HepG2 (cell line): ENCODE measurements at regions not wholly inside any gene's neighbourhood (a gene's known extent, or its start where the extent isn't known, plus 50 kb on each side); places are given as distances from the start of the nearest gene placed in this dataset.

Source experiments
- ATAC-seq: fragments of 200-7000 bp; cut with Tn5 transposase; 3 replicates; pipeline ENCODE4 v1.9.1; 2020; ENCODE audit warnings: mild to moderate bottlenecking, moderate library complexity
- BruUV-seq: library from RNA; stranded (reverse); fragments of 400-500 nt; replicated peaks from 2 replicates; lab custom pipeline; 2021; lab: Mats Ljungman, UMichigan
- CTCF ChIA-PET: fragments of 300-600 bp; formaldehyde crosslinking; extraction: SDS; loops from one replicate; lab custom pipeline; 2021; ENCODE audit warnings: low total read pairs, inconsistent platforms, low intra/inter-chr PET ratio; lab: Yijun Ruan, JAX
- POLR2A ChIA-PET: fragments of 350-600 bp; sonication (Branson Sonifier 250); formaldehyde crosslinking; loops from one replicate; lab custom pipeline; 2020; ENCODE audit warnings: antibody characterized with exemption, inconsistent platforms; lab: Yijun Ruan, JAX
- DNase-seq: peaks from one replicate; pipeline ENCODE4 v3.0.0-alpha.2; 2015; ENCODE audit warnings: low spot score
- FAIRE-seq: peaks from 3 replicates; lab custom pipeline; 2011; peaks lifted over from hg19 to GRCh38; lab: Jason Lieb, UNC
- H2AFZ ChIP-seq: one replicate; pipeline ENCODE4 v1.6.1; 2011; ENCODE audit warnings: low read length, inconsistent platforms
- H3K27ac ChIP-seq: fragments of 300-600 bp; 3 replicates; pipeline ENCODE4 v1.8.0; 2011; ENCODE audit warnings: mixed run types, mild to moderate bottlenecking, mixed read lengths, low read length, inconsistent platforms; ENCODE audit not compliant: insufficient read depth; ENCODE audit errors: extremely low read length
- H3K27me3 ChIP-seq, 2 experiments: fragments of 200-600 bp in 1 of 2; 2 replicates in 1 of 2; 3 replicates in 1 of 2; pipeline versions ENCODE4 v1.6.0 to v1.8.0; 2011; ENCODE audit warnings: low read length in 2 of 2, mild to moderate bottlenecking in 2 of 2, moderate library complexity in 2 of 2, inconsistent platforms in 1 of 2; ENCODE audit not compliant: insufficient read depth in 2 of 2, control insufficient read depth in 1 of 2
- H3K36me3 ChIP-seq, 2 experiments: fragments of 200-600 bp in 1 of 2; replicated peaks in 1 of 2; 2 replicates in 1 of 2; 3 replicates in 1 of 2; pipeline versions ENCODE4 v1.5.1 to v1.8.0; 2011; ENCODE audit warnings: low read length in 2 of 2, inconsistent platforms in 1 of 2; ENCODE audit not compliant: insufficient read depth in 2 of 2, control insufficient read depth in 1 of 2
- H3K4me1 ChIP-seq: 2 replicates; pipeline ENCODE4 v1.5.1; 2012; ENCODE audit warnings: low read length, inconsistent platforms; ENCODE audit not compliant: insufficient read depth
- H3K4me2 ChIP-seq: 2 replicates; pipeline ENCODE4 v1.6.0; 2011; ENCODE audit warnings: low read depth, low read length, inconsistent platforms
- H3K4me3 ChIP-seq, 3 experiments: fragments of 200-600 bp in 1 of 3; sonication (generic), shearing (Covaris generic) in 1 of 3; replicated peaks in 1 of 3; 2 replicates each; pipeline ENCODE4 v1.5.1; 2011 to 2016; ENCODE audit warnings: low read length in 3 of 3, inconsistent platforms in 2 of 3, low read depth in 2 of 3, mild to moderate bottlenecking in 2 of 3, control low read depth in 1 of 3, mixed read lengths in 1 of 3; ENCODE audit not compliant: insufficient read depth in 1 of 3
- H3K79me2 ChIP-seq: one replicate; pipeline ENCODE4 v1.6.1; 2011; ENCODE audit warnings: low read length, inconsistent platforms; ENCODE audit not compliant: insufficient read depth
- H3K9ac ChIP-seq: 2 replicates; pipeline ENCODE4 v1.6.0; 2011; ENCODE audit warnings: mild to moderate bottlenecking, low read depth, low read length, inconsistent platforms; ENCODE audit not compliant: insufficient read depth
- H3K9me3 ChIP-seq: 2 replicates; pipeline ENCODE4 v1.5.1; 2012; ENCODE audit warnings: mild to moderate bottlenecking, low read length
- H4K20me1 ChIP-seq: 2 replicates; pipeline ENCODE4 v1.6.0; 2011; ENCODE audit warnings: inconsistent platforms, mild to moderate bottlenecking, low read length, moderate library complexity; ENCODE audit not compliant: insufficient read depth
- DPF2 ChIP-seq: sonication (generic); formaldehyde crosslinking; IDR thresholded peaks from 2 replicates; pipeline ENCODE4 v1.4.0; 2020; ENCODE audit warnings: mild to moderate bottlenecking, low read depth, missing genetic modification reagents, borderline replicate concordance
- ELF4 ChIP-seq: sonication (generic); formaldehyde crosslinking; IDR thresholded peaks from 2 replicates; pipeline ENCODE4 v1.5.0; 2020; ENCODE audit warnings: missing genetic modification reagents, mild to moderate bottlenecking, moderate library complexity, borderline replicate concordance
- HOXA9 ChIP-seq: sonication (generic); formaldehyde crosslinking; IDR thresholded peaks from 2 replicates; pipeline ENCODE4 v1.8.1; 2022; ENCODE audit warnings: missing genetic modification reagents, mild to moderate bottlenecking, moderate library complexity, borderline replicate concordance
- NR2C2 ChIP-seq: sonication (generic); formaldehyde crosslinking; IDR thresholded peaks from 2 replicates; pipeline ENCODE4 v1.4.0; 2020; ENCODE audit warnings: missing genetic modification reagents, mild to moderate bottlenecking, moderate library complexity, borderline replicate concordance
- POLR2A ChIP-seq, 2 experiments: IDR thresholded peaks; 2 replicates each; pipeline ENCODE4 v1.6.1; 2011; ENCODE audit warnings: low read depth in 2 of 2, low read length in 2 of 2, mild to moderate bottlenecking in 1 of 2, moderate library complexity in 1 of 2; ENCODE audit not compliant: insufficient read depth in 1 of 2
- SIX4 ChIP-seq: sonication (generic); formaldehyde crosslinking; IDR thresholded peaks from 2 replicates; pipeline ENCODE4 v1.4.0; 2020; ENCODE audit warnings: missing genetic modification reagents
- SOX5 ChIP-seq: IDR thresholded peaks from 2 replicates; pipeline ENCODE4 v1.6.1; 2016; ENCODE audit warnings: borderline replicate concordance
- TEAD3 ChIP-seq: optimal IDR thresholded peaks from 2 replicates; pipeline ENCODE3; 2016; ENCODE audit warnings: borderline replicate concordance
- TRIM22 ChIP-seq: fragments of 450-650 bp; IDR thresholded peaks from 2 replicates; pipeline ENCODE4 v1.6.1; 2017
- YEATS2 ChIP-seq: sonication (generic); formaldehyde crosslinking; IDR thresholded peaks from 2 replicates; pipeline ENCODE4 v1.4.0; 2020; ENCODE audit warnings: missing genetic modification reagents, borderline replicate concordance
- ZBTB46 ChIP-seq: sonication (generic); formaldehyde crosslinking; IDR thresholded peaks from 2 replicates; pipeline ENCODE4 v1.4.0; 2020; ENCODE audit warnings: mild to moderate bottlenecking, missing genetic modification reagents, borderline replicate concordance
- ZBTB8A ChIP-seq: sonication (generic); formaldehyde crosslinking; IDR thresholded peaks from 2 replicates; pipeline ENCODE4 v1.4.0; 2020; ENCODE audit warnings: mild to moderate bottlenecking, low read depth, missing genetic modification reagents, borderline replicate concordance
- ZNF253 ChIP-seq: sonication (generic); formaldehyde crosslinking; IDR thresholded peaks from 2 replicates; pipeline ENCODE4 v1.8.0; 2022; ENCODE audit warnings: mild to moderate bottlenecking, missing genetic modification reagents, borderline replicate concordance
- ZNF276 ChIP-seq: sonication (generic); formaldehyde crosslinking; IDR thresholded peaks from 2 replicates; pipeline ENCODE4 v1.4.0; 2020; ENCODE audit warnings: mild to moderate bottlenecking, low read depth, missing genetic modification reagents
- ZNF451 ChIP-seq: sonication (generic); formaldehyde crosslinking; IDR thresholded peaks from 2 replicates; pipeline ENCODE4 v1.5.0; 2020; ENCODE audit warnings: mild to moderate bottlenecking, missing genetic modification reagents
- WGBS: methylation state at CpG from one replicate; pipeline ENCODE4 v1.1.6; 2017; ENCODE audit warnings: low lambda C conversion rate; 5-methylcytosine and 5-hydroxymethylcytosine counted together
- in situ Hi-C: cut with HindIII; loops from 2 replicates; pipeline ENCODE4 v1.10.0; 2017; ENCODE audit warnings: low pct_unique_long_range_greater_than_20kb; ENCODE audit not compliant: extremely low pct_ligation_motif_present
- intact Hi-C: fragments of 100-400 bp; cut with micrococcal nuclease; formaldehyde crosslinking; loops from one replicate; pipeline ENCODE4 v1.10.0; 2022; ENCODE audit not compliant: unreplicated experiment

- H3K79me2 ChIP-seq: no peaks in the 10 kb centered on the region
- H2AFZ ChIP-seq: no peak overlapping the region
- H3K4me2 ChIP-seq: no peak overlapping the region
- ChIA-PET CTCF (no interaction called here), POLR2A (no interaction called here)
- H4K20me1 ChIP-seq: no peaks in the 10 kb centered on the region
- intact Hi-C loops: no loop called here
- DNase-seq (no peak), FAIRE-seq (no peak), ATAC-seq (no peak)
- BruUV-seq: no TSS peak
- WGBS: 8% methylated on average over 2 of the region's 2 CpGs
- no peak overlapping the region for H3K9ac ChIP-seq
- in situ Hi-C loops: no loop called here
- TF ChIP-seq TRIM22 (no peak), ZNF276 (CRISPR knock-in tag) (no peak), ZBTB46 (CRISPR knock-in tag) (no peak), ELF4 (CRISPR knock-in tag) (no peak), SIX4 (CRISPR knock-in tag) (no peak), POLR2A (IDR thresholded peaks at IDR 0.05; ENCODE audit: insufficient read depth in 1 of 2, low read depth in 2 of 2, low read length in 2 of 2) (no peak), ZNF451 (CRISPR knock-in tag) (no peak), DPF2 (CRISPR knock-in tag) (no peak), NR2C2 (CRISPR knock-in tag) (no peak), YEATS2 (CRISPR knock-in tag) (no peak), SOX5 (CRISPR knock-in tag) (no peak), TEAD3 (no peak), ZNF253 (no peak), ZBTB8A (CRISPR knock-in tag) (no peak), HOXA9 (no peak)
- H3K4me1 ChIP-seq: no peaks in the 10 kb centered on the region
- H3K9me3 ChIP-seq: peaks cover 21% of the 10 kb centered on the region
- H3K36me3 ChIP-seq: no peaks in the 10 kb centered on the region
- no peak overlapping the region for H3K4me3 ChIP-seq
- H3K27me3 ChIP-seq: no peaks in the 10 kb centered on the region
- no peak overlapping the region for H3K27ac ChIP-seq
Observed at GRCh38 chr16:16788004-16788403, 409.1 kb downstream of the NPIPA7 start.
